ENCODE measurements at regions not wholly inside any gene's neighbourhood (a gene's known extent, or its start where the extent isn't known, plus 50 kb on each side); places are given as distances from the start of the nearest gene placed in this dataset.

- intact Hi-C loops (cut with DNase I) = no loop called here
- H3K36me3 ChIP-seq = no peaks in the 10 kb centered on the region
- no peaks in the 10 kb centered on the region for H3K4me1 ChIP-seq
- 64 to 68% methylated on average over 7 of the region's 7 CpGs for WGBS, 2 donors
- ATAC-seq (peak in 1 of 4 donors; percentile 49), FAIRE-seq (no peak), DNase-seq (no peak)
- H3K27me3 ChIP-seq = no peaks in the 10 kb centered on the region
- no peak overlapping the region for H3K27ac ChIP-seq
- TF ChIP-seq CTCF (IDR thresholded peaks at IDR 0.05) = no peak
- H3K9me3 ChIP-seq = no peaks in the 10 kb centered on the region
- no peak overlapping the region for H3K4me3 ChIP-seq
Observed at GRCh38 chr3:71973274-71974030, 188.5 kb upstream of the PROK2 start.

- H3K4me3 ChIP-seq = no peak overlapping the region
- H3K36me3 ChIP-seq = no peaks in the 10 kb centered on the region
- no peaks in the 10 kb centered on the region for H3K27me3 ChIP-seq
- H3K4me1 ChIP-seq = no peaks in the 10 kb centered on the region
- 77 to 83% methylated on average over 5 of the region's 5 CpGs for WGBS, 2 donors
- no peak for TF ChIP-seq CTCF (IDR thresholded peaks at IDR 0.05)
- H3K9me3 ChIP-seq = no peaks in the 10 kb centered on the region
- no peak for FAIRE-seq
- DNase-seq = no peak
- no peak for ATAC-seq
- no peak overlapping the region for H3K27ac ChIP-seq
- intact Hi-C loops (cut with DNase I) = no loop called here
Observed at GRCh38 chr3:71972031-71972430, 187.1 kb upstream of the PROK2 start.

DNA sequence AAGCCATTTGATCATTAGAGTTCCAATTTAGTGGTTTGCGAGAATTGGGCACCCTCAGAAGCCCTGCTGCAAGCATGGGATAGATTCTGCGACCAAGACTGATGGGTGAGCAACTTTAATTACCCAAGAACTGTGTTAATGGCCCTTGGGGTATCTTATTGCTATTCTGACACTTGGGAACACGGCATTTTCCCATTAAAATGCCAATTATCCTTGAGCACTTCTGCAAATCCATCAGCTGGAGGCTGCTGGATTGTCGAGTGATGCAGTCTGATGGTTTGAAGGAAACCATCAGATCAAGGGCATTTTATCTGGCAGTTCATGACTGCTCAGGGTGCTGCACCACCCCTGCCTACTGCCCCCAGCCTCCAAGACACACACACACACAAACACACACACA, 183.6 kb upstream of the PROK2 start:
- DNase-seq (no peak), ATAC-seq (no peak), FAIRE-seq (no peak)
- no peak overlapping the region for H3K4me3 ChIP-seq
- H3K27me3 ChIP-seq = no peaks in the 10 kb centered on the region
- no peaks in the 10 kb centered on the region for H3K36me3 ChIP-seq
- TF ChIP-seq CTCF (IDR thresholded peaks at IDR 0.05) = no peak
- no peaks in the 10 kb centered on the region for H3K4me1 ChIP-seq
- H3K9me3 ChIP-seq = no peaks in the 10 kb centered on the region
- intact Hi-C loops (cut with DNase I) = no loop called here
- 65 to 67% methylated on average over 4 of the region's 4 CpGs for WGBS, 2 donors
- H3K27ac ChIP-seq = no peak overlapping the region

DNA sequence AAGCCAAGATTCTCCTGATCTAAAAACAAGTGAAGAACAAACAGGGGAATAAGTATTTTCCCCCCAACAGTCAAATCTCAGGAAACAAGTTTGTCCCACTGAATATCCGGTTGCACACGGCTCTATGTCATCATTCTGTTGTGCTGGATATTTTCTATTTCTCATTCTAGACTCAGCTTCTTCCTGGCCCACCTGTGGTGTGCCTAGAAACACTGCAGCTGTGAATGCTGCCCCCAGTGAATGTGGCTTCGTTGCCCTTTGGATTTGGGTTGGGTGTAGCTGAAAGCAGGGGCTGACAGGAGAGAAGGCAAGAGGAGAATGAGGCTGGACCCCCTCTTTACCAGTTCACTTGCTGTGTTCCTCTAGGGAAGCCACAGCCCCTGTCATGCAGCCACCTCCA, 181.2 kb upstream of the PROK2 start:
- Histone ChIP-seq H3K9me3 (no peaks in the 10 kb centered on the region), H3K36me3 (no peaks in the 10 kb centered on the region), H3K27me3 (no peaks in the 10 kb centered on the region), H3K27ac (no peak overlapping the region), H3K4me1 (no peaks in the 10 kb centered on the region), H3K4me3 (no peak overlapping the region)
- intact Hi-C loops (cut with DNase I) = no loop called here
- TF ChIP-seq CTCF (IDR thresholded peaks at IDR 0.05) = no peak
- no peak for ATAC-seq
- no peak for DNase-seq
- no peak for FAIRE-seq
- WGBS, 2 donors = 70 to 77% methylated on average over 3 of the region's 3 CpGs

GRCh38 chr3:71964170-71964569, 179.2 kb upstream of the PROK2 start:
- Histone ChIP-seq H3K9me3 (no peaks in the 10 kb centered on the region), H3K27me3 (no peaks in the 10 kb centered on the region), H3K4me1 (no peaks in the 10 kb centered on the region), H3K36me3 (no peaks in the 10 kb centered on the region), H3K27ac (no peak overlapping the region), H3K4me3 (no peak overlapping the region)
- ATAC-seq (peak in 1 of 4 donors; percentile 57), FAIRE-seq (no peak), DNase-seq (peak in 2 of 6 donors; percentile 20 to 39)
- intact Hi-C loops (cut with DNase I) = no loop called here
- TF ChIP-seq CTCF (IDR thresholded peaks at IDR 0.05) = no peak
- WGBS, 2 donors = 29 to 30% methylated on average over 1 of the region's 1 CpG
